Right atrium auricular region (tissue), 2 donors: ENCODE measurements at regions not wholly inside any gene's neighbourhood (a gene's known extent, or its start where the extent isn't known, plus 50 kb on each side); places are given as distances from the start of the nearest gene placed in this dataset.

ENCODE experiments used
- DNase-seq: peaks from one replicate; pipeline ENCODE4 v3.0.0-alpha.2; 2019; ENCODE audit warnings: low spot score
- H3K27ac ChIP-seq, 2 donors: fragments of 200-600 bp; sonication (generic); 1 replicate in 1 of 2; 2 replicates in 1 of 2; pipeline ENCODE4 v1.5.1; 2016 to 2019
- H3K27me3 ChIP-seq, 2 donors: fragments of 200-600 bp; sonication (generic); one replicate each; pipeline versions ENCODE4 v1.5.1 to v1.6.0; 2017 to 2019
- H3K36me3 ChIP-seq: fragments of 200-600 bp; sonication (generic); one replicate; pipeline ENCODE4 v1.5.1; 2016
- H3K4me1 ChIP-seq, 2 donors: fragments of 200-600 bp; sonication (generic); one replicate each; pipeline versions ENCODE4 v1.5.1 to v1.6.0; 2017 to 2019
- H3K4me3 ChIP-seq, 2 donors: fragments of 200-600 bp; sonication (generic); 1 replicate in 1 of 2; 2 replicates in 1 of 2; pipeline ENCODE4 v1.5.1; 2017 to 2019; ENCODE audit warnings: mild to moderate bottlenecking in 1 of 2, moderate library complexity in 1 of 2
- H3K9me3 ChIP-seq, 2 donors: fragments of 200-600 bp; sonication (generic); one replicate each; pipeline ENCODE4 v1.5.1; 2019
- CTCF ChIP-seq, 2 donors: fragments of 200-600 bp; sonication (generic); IDR thresholded peaks; one replicate each; pipeline ENCODE4 v1.5.1; 2019; ENCODE audit warnings: antibody characterized with exemption in 2 of 2

GRCh38 chr7:17146621-17147020, 151.8 kb upstream of the AHR start:
- Histone ChIP-seq H3K4me3 (no peak overlapping the region), H3K27ac (no peak overlapping the region), H3K9me3 (no peaks in the 10 kb centered on the region), H3K4me1 (peaks cover 0 to 5% of the 10 kb centered on the region in 2 donors), H3K36me3 (no peaks in the 10 kb centered on the region), H3K27me3 (no peaks in the 10 kb centered on the region)
- no peak for TF ChIP-seq CTCF (IDR thresholded peaks at IDR 0.05)
- no peak for DNase-seq

GRCh38 chr7:17147409-17147808, 151.0 kb upstream of the AHR start:
- DNase-seq = no peak
- Histone ChIP-seq H3K4me1 (peaks cover 0 to 5% of the 10 kb centered on the region in 2 donors), H3K27me3 (no peaks in the 10 kb centered on the region), H3K9me3 (no peaks in the 10 kb centered on the region), H3K36me3 (no peaks in the 10 kb centered on the region), H3K4me3 (no peak overlapping the region), H3K27ac (no peak overlapping the region)
- TF ChIP-seq CTCF (IDR thresholded peaks at IDR 0.05) = no peak

- no peaks in the 10 kb centered on the region for H3K4me1 ChIP-seq
- no peak overlapping the region for H3K27ac ChIP-seq
- H3K9me3 ChIP-seq = no peaks in the 10 kb centered on the region
- no peak for DNase-seq
- no peak for TF ChIP-seq CTCF (IDR thresholded peaks at IDR 0.05)
- H3K27me3 ChIP-seq = no peaks in the 10 kb centered on the region
- no peaks in the 10 kb centered on the region for H3K36me3 ChIP-seq
- H3K4me3 ChIP-seq = no peak overlapping the region
Observed at GRCh38 chr7:17150018-17150417, 148.4 kb upstream of the AHR start.

- Histone ChIP-seq H3K4me1 (no peaks in the 10 kb centered on the region), H3K27me3 (no peaks in the 10 kb centered on the region), H3K9me3 (no peaks in the 10 kb centered on the region), H3K36me3 (no peaks in the 10 kb centered on the region), H3K27ac (no peak overlapping the region), H3K4me3 (no peak overlapping the region)
- TF ChIP-seq CTCF (IDR thresholded peaks at IDR 0.05) = no peak
- no peak for DNase-seq
Observed at GRCh38 chr7:17152721-17153120, 145.7 kb upstream of the AHR start.

GRCh38 chr7:17153536-17153935, 144.9 kb upstream of the AHR start:
- TF ChIP-seq CTCF (IDR thresholded peaks at IDR 0.05) = no peak
- H3K4me1 ChIP-seq = no peaks in the 10 kb centered on the region
- H3K36me3 ChIP-seq = no peaks in the 10 kb centered on the region
- no peak overlapping the region for H3K27ac ChIP-seq
- H3K4me3 ChIP-seq = no peak overlapping the region
- H3K9me3 ChIP-seq = no peaks in the 10 kb centered on the region
- no peaks in the 10 kb centered on the region for H3K27me3 ChIP-seq
- DNase-seq = no peak

GRCh38 chr7:17155529-17155928, 142.9 kb upstream of the AHR start:
- Histone ChIP-seq H3K27me3 (no peaks in the 10 kb centered on the region), H3K36me3 (no peaks in the 10 kb centered on the region), H3K27ac (no peak overlapping the region), H3K4me1 (no peaks in the 10 kb centered on the region), H3K9me3 (no peaks in the 10 kb centered on the region), H3K4me3 (no peak overlapping the region)
- TF ChIP-seq CTCF (IDR thresholded peaks at IDR 0.05) = no peak
- DNase-seq = no peak
